ENCODE measurements at regions not wholly inside any gene's neighbourhood (a gene's known extent, or its start where the extent isn't known, plus 50 kb on each side); places are given as distances from the start of the nearest gene placed in this dataset.

DNA sequence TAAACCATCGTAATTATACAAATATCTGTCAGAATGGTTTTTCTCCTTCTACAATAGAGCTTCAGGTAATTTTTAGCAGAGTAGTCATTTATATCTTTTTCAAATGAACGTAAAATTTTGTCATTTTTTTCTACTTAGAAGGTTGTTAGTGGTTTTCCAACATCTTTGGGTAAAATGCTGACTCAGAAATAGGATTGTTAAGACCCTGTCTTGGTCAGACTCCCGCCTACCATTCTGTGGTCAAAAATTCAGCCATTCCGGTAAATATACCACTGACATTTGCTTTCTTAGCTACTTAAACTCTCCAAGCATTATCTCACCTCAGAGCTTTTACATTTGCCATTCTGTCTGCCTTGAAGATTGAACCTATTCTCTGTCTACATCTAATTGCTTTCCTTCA is 154.1 kb upstream of the CDH19 start:
- TF ChIP-seq, protein P1, sequence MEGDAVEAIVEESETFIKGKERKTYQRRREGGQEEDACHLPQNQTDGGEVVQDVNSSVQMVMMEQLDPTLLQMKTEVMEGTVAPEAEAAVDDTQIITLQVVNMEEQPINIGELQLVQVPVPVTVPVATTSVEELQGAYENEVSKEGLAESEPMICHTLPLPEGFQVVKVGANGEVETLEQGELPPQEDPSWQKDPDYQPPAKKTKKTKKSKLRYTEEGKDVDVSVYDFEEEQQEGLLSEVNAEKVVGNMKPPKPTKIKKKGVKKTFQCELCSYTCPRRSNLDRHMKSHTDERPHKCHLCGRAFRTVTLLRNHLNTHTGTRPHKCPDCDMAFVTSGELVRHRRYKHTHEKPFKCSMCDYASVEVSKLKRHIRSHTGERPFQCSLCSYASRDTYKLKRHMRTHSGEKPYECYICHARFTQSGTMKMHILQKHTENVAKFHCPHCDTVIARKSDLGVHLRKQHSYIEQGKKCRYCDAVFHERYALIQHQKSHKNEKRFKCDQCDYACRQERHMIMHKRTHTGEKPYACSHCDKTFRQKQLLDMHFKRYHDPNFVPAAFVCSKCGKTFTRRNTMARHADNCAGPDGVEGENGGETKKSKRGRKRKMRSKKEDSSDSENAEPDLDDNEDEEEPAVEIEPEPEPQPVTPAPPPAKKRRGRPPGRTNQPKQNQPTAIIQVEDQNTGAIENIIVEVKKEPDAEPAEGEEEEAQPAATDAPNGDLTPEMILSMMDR (IDR thresholded peaks at IDR 0.05): no peak
- no peak for TF ChIP-seq ZFX (IDR thresholded peaks at IDR 0.05; ENCODE audit: borderline replicate concordance)

Measured in 22Rv1 (cell line).